GM18907 (cell line): ENCODE measurements at regions not wholly inside any gene's neighbourhood (a gene's known extent, or its start where the extent isn't known, plus 50 kb on each side); places are given as distances from the start of the nearest gene placed in this dataset.

Experiments
- ATAC-seq: cut with Tn5 transposase; IDR thresholded peaks from one replicate; pipeline ENCODE4 v1.9.1; 2021; ENCODE audit warnings: mild to moderate bottlenecking, moderate library complexity; ENCODE audit not compliant: unreplicated experiment

DNA sequence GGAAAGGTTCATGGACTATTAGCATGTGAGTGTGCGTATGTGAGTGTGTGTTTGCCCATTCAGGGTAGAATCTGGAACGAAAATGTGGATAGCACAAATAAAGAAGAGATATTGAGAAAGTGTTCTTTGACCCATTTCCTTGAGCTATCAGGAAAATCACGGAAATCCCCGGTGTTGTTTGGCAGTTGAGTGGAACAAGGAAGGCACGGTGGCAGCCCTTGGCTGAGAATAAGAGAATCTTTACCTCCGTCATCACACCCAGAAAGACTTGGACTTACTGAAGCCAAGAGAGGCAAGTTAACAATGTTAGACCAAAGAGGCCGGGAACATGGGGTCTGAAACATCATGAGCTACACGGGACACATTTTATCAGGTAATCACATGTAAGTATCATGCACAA, 588.9 kb upstream of the BTBD3 start:
- ATAC-seq, result no peak

DNA sequence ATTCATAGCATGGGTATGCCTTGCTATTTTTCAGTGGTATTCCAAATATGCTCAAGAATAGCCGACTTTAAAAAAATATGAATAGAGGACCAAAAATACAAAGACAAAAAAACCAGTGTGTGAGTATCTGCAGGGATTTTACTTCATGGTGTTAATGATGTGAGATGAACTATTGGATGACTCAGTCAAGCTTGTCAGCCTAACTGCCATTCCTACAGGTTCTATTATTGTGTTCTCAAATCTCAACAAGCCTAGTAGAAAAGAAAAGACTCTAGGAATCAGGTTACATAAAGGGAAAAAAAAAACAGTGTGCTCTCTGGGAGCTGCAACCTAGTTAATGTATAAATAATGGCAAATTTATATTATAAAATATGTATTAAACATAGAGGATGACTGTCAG, 588.4 kb upstream of the BTBD3 start:
- no peak for ATAC-seq

DNA sequence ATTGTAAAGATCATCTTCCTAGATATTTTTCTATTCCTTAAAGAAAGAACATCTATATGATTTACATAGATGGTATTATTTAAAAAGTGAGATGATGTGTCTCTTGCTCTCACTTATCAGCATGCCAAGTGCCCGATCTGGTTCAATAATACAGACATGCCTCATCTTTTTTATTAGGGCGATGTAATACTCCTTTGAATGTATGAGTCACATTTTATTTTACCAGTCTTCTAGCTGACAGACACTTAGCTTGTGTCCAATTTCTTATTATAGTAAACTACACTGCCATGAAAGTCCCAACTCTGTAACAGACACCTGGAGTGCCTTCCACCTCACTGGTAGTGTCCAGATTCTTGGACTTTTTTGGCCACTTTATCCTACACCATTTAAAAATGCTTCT, 586.6 kb upstream of the BTBD3 start:
- ATAC-seq, result no peak

DNA sequence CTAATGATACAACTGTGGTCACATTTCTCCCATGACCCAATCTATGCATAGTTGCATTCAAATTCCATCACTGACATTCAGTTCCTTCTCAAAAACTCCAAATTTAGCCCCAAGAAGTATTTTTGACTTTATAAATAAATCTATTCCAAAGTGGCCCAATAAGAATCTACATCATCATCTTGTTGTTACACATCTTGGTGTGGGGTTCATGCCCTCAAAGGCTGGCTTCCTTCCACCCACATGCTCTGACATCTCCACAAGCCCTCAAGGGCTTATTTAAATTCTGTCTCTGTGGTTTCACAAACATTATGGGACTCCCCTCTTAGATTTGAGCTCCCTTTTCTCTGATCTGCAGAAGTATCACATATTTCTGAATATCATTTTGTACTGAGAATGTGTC, 585.3 kb upstream of the BTBD3 start:
- no peak for ATAC-seq

DNA sequence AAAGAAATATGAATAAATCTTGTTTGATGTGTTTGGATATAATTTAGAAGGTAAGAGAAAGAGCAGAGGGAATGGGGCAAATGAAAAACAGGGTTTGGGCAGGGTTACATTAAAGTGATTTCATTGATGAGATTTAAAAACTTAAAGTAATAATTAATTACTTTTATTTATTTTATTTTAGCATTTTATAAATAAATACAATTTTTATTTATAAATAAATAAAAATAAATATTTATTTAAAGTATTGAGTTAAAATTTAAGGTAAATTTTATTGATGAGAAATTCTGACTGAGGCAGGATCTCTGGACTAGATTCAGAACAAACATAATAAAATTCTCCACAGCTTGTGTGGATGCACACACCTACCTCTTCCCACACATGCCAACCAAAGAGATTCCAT, 584.1 kb upstream of the BTBD3 start:
- no peak for ATAC-seq

DNA sequence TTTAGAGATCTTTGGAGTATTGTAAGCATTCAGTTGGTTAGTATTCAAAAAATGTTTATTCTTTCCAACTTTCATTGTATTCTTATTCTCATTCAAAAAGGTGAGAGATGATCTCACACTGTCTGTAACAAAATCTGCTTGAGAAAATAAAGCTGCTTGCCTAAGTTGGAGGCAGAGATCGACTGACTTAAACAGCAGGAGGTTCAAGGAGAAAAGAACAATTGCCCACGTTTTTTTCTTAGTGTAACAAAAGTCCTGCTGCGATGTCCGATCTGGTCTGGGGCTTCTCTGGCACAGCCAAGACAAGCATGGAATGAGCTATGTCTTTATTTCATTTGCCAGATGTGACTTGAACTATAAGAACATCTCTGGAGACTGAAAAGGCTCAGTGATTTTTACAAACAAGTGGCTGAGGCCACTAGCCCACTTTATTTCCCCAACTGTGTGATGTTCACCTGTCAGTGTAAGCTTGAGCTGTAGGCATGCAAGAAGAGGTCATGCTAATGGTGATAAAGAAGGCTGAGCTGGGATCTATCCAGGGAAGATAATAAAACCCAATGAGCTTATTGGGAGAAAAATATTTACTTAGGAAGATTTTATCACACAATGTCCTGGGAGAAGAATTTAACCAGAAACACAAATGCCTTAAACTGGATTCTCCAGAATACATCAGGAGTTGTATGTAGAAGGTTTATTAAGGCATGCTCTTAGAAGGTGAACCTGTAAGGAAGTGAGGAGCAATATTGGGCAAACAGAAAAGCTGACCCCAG, 580.1 kb upstream of the BTBD3 start:
- ATAC-seq, result no peak

DNA sequence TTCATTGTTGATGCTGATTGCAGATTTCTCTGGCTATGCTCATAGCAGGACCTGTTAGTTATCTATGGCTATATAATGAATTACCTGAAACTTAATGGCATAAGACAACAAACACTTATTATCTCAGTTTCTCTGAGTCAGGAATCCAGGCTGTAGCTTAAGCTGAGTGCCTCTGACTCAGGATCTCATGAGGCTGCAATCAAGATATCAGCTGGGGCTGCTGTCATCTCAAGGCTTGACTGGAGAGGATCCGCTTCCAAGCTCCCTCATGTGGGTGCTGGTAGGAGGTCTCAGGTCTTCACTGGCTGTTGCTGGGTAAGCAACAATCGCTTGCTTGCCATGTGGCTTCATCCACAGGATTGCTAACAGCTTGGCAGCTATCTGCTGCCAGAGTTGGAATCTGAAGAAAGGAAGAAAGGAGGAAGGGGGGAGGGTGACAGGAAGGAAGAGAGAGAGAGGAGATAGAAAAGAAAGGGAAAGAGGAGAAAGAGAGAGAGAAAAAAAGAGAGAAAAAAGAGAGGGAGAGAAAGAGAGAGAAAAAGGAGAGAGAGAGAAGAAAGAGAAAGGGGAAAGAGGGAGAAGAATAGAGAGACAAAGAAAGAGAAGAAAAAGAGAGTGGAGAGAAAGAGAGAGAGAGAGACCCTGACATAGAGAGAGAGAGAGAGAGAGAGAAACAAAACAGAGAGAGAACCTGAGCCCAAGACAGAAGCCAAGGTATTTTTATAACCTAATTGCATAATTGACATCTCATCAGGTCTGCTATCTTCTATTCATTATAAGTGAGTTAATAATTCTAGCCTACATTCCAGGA, 579.0 kb upstream of the BTBD3 start:
- no peak for ATAC-seq

DNA sequence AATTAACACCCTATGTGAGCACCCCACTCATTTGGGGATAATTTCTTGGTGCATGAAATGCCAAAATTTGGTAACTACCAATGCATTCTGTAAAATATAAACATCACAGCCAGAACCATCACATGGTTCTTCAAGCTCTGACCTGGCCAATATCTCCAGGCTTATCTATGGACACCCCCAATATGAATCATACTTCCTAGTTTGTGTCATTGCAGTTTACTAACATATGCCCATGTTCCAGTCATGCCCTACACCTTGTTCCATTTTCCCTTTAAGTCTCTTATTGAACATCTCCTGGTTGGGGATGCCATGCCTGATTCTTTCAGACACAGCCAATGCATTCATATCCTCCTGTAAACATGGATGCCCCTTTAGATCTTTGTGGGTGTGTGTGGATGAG, 572.8 kb upstream of the BTBD3 start:
- no peak for ATAC-seq

DNA sequence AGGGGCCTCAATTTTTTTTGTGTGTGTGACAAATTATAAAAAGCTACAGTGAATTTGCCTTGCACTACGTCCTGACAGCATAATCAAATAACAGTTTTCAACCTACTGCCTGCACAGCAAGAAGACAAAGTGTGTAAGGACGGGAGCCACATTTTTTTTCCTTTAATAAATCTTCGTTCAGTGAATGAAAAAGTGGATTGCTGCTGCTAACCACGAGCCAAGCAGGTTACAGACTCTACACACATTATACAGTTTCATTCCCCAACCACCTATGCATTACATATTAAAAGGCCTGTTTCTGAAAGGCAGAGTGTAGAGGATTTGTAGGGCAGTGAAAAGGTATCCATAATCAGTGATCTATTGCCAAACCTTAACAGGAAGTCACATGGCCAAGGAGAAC, 570.0 kb upstream of the BTBD3 start:
- no peak for ATAC-seq

DNA sequence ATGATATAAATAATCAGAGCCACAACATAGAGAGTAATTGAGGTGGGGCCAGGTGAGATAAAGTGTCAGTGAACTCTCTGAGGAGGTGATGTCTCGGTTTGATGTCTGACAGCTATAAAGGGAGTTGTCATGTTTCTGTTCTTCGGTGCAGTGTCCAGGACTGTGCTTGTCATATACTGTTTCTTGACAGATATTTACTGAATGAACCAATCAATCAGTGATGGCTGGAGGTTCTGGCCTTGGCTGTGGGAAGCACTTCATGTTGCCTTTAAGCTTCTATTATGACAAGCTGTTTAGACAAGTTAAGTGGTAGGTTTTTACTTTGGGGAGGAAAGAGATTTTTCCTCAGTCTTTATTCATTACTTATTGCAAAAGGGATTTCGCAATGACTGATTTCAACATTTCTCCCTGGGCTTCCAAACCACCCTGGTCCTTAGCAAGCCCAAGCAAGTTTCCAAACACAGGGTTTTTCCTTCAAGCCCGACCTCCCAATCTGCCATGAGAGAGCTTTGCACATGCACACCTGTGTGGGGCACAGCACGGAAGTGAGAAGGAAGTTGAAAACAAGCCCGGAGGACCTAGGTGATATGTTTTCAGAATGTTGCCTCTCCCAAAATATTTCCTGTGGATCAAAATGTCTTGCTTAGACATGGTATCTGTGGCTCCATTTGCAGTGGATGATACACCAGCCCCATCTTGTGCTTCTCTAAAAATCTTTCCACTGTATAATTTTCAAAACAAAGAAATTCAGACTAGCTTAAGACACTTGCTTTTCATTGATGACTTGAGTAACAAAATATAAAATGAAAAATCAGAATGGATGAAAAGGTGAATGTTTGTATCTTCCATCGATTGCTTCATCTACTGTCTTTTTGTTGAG, 567.3 kb upstream of the BTBD3 start:
- no peak for ATAC-seq

DNA sequence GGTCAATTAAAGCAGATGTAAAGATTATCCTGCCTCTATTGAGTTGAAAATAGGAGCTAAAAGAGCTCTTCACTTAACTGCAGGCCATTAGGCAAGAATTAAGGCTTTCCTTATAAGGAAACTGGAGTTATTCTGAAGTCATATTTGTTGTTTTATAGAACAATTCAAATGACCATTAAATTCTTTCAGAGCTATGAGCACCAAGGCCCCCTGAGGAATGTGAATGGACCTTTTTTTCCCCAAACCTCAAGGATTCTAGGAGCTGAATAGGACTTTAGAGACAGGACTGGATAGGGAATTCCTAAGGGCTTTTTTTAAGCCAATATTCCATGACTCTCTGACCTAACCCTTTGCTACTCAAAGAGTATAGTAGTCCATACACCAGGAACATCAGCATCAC, 565.7 kb upstream of the BTBD3 start:
- no peak for ATAC-seq

DNA sequence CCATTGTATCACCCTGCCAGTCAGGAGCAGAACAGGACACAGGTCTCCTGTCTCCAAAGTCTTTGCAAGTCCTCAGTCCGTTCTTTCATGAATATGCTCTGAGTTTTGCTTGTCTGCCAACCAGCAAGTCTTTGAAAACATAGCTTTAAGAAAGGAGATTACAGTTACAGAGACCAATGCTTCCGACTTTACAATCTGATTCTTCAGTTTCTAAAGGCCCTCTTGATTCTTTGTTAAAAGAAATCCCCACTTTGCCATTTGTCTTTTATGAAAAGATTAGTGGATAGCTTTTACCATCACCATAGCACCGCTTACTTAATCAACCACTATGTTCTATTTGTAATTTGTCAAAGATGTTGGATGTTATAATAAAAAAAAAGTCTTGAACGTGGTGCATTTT, 562.8 kb upstream of the BTBD3 start:
- ATAC-seq, result no peak

DNA sequence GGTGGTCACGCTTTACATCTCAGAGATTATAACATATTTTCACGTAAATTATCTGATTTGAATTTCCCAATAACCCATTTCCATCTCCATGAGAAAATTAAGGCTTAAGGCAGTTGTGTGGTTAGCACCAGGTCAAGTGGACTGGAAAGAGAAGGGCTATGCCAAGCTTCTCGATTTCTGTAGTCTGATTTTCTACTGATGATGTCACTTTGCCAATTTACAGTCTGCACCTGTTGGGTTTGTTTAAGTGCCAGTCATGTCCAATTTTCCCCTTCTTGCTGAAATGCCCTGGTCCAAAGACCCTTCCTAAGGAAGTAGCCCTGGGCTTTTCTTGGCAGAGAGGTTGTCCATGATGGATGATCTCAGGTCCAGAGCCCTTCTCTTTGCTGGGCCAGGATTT, 562.3 kb upstream of the BTBD3 start:
- no peak for ATAC-seq

DNA sequence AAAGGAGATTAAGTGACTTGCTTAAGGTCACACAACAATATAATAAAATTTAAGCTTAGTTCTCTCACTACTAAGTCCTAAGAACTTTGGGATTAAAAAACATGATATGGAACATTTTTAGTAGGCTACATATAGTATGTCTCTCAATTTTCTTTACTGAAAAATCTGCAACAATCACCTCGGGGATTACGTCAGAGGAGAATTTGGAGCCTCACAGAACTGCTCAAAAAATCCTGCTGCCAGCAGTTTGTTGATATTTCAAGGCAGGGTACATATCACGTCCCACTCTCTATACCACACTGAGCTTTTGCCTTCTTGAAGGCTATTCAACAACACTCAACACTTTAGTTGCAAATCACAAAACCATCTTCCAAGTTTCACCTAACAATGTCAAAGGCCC, 561.6 kb upstream of the BTBD3 start:
- no peak for ATAC-seq

DNA sequence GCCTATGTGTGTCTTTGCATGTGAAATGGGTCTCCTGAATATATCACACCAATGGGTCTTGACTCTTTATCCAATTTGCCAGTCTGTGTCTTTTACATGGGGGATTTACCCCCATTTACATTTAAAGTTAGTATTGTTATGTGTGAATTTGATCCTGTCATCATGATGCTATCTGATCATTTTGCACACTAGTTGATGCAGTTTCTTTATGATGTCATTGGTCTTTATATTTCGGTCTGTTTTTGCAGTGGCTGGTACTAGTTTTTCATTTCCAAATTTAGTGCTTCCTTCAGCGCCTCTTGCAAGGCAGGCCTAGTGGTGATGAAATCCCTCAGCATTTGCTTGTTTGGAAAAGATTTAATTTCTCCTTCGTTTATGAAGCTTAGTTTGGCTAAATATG, 555.2 kb upstream of the BTBD3 start:
- ATAC-seq, result no peak

DNA sequence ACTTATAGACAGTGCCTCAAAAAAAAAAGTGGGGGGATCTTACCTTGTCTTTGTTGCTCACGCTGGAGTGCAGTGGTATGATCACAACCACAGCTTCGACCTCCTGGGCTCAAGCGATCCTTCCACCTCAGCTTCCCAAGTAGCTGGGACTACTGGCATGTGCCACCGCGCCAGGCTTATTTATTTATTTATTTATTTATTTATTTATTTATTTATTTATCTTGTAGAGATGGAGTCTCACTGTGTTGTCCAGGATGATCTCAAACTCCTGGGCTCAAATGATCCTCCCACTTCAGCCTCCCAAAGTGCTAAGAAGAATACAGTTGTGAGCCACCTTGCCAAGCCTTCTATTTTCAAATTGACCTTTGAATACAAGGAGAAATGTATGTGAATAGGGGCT, 553.0 kb upstream of the BTBD3 start:
- no peak for ATAC-seq

DNA sequence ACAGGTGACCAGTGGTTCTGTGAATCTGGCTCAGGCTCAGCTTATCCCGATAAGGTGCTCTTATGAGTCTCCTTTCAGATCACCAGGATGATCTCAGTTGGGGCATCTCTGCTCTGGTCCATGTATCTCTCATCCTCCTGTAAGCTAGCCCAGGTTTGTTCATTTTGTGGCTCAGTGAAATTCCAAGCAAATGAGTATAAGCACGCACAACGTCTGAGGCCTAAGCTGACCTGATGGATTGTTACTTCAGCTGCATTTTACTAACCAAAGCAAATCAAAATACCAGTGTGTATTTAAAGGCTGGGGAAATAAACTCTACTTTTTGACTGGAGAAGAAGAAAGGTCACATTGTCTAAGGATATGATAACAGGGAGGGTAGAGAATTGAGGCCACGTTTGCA, 551.0 kb upstream of the BTBD3 start:
- no peak for ATAC-seq

DNA sequence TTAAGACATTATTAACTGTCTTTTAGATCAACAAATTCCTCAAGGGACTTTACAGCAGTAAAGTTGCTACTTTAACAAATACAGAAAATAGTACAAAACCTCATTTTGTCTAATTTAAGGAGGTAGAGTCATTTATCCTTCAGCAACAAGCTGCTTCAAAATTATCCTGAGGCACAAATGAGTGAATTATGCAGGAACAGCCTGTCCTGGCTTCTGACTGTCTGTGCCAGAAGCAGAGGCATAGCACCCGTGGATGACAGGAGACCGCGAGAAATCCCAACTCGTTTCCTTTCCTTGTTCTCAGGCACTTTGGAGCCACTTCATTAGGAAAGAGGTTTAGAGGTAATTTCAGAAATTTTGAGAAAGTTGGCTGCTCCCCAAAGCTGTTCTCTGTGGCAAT, 549.2 kb upstream of the BTBD3 start:
- ATAC-seq, result no peak

DNA sequence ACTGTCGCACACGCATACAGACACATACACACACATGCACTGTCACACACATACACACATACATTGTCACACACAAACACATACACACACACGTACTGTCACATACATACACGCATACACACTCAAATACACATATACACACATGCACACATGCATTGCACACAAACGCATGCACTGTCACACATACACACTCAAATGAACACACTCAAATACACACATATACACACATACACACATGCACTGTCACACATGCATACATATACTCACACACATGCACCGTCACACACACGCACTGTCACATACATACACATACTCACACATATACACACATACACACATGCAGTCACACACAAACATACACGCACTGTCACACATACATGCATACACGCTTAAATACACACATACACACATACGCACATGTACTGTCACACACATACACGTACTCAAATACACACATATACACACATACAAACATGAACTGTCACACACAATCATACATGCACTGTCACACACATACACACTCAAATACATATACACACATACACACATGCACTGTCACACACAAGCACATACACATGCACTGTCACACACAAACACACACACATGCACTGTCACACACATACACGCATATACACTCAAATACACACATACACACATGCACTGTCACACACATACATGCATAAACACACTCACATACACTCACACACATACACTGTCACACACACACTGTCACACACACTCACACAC, 548.6 kb upstream of the BTBD3 start:
- ATAC-seq, result no peak

DNA sequence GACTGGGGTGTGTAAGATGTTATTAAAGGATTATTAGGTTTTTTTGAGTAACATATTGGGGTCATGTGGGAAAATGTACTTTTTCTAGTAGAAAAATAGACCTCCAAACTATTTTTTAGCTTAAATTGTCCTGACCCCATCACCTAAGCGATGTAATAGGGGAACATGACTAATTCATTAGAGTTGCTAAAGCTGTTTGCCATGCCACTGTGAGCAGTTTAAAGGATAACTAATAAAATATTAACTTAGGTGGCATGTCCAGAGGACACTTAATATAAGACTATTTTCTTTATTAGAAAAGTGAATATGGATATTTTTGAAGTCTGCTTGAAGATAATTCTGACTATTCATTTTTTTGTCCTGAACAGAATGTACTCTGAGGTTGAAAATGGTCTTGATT, 545.9 kb upstream of the BTBD3 start:
- ATAC-seq, result no peak
